ENCODE measurements at regions not wholly inside any gene's neighbourhood (a gene's known extent, or its start where the extent isn't known, plus 50 kb on each side); places are given as distances from the start of the nearest gene placed in this dataset.

DNA sequence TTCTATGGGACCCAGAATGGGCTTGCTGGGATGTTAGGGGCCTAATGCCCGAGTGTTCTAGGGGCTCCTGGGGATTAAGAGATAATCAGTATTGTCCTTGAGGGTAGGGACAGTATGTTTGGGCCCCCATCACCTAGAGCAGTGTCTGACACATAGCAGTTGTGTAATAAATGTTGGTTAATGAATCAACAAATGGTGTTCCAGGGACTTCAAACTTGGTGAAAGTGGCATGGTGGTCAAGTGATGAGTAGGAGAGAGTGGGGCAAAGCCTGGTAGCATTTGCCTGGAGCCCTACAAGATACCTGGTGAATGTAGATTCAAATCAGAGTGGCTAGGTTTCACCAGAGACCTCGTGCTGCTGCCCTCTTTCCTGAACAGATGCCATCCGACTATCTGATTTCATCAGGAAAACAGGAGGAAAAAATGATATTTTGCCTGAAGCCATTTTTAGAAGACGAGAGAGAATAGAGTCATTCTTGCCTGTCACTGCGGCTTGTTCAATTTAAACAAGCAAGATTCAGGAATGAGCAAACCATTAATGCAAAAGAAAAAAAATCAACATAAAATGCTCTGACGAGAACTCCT is 117.3 kb downstream of the RPL22L1 start:
- no peak for DNase-seq (ENCODE audit: low read depth in 2 of 2)

DNA sequence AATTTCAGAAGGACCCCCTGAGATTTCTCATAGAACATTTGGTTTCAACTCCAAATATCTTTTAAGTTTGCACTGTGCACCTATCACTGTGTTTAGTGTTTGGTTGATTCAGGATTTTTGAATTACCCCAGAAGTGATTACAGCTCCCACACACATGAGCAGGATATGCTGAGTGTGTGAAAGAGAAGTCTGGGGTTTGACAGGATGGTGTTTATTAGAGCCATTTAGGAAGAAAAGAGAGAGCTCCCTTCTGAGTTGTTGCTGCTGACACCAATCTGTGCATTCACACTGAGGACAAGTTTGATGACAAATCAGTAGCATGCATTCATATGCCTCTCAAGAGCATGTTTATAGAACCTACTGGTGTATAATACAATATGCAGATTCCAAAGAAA is 118.1 kb downstream of the RPL22L1 start:
- no peak for DNase-seq (ENCODE audit: low read depth in 2 of 2)

DNA sequence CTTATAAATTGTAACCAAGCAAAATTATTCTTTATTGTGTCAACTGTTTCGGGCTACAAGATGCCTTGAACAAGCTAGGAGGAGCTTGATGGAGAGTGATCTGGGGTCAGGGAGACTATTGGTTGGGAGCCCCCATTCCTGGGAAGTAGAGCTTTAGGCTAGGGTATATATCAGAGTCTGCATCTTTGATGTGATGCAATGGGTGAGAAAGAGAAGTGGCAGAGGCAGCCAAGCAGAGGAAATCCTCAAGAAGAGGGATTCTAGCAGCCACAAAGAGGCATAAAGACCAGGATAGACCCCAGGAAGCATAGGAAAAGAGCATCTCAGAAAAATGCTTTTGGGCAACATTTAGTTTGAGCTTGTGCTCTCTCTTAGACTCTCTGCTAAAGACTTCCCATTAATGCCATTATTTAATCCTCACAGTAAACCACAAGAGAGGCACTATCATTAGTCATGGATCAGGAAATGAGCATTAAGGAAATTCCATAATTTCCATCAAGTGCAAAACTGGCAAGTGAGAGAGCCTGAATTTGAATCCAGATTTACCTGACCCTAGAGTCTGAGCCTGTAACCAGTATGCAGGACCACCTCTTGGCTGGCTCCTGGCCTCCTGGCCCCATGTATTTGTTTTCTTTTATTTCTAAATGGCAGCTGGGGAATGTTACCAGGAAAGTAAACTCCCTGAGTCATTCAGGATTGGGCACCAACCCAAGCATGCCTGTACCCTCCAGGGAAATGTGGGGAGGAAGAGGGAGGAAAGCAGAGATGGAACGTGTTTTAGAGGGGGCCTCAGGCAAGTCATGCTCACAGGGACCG is 118.7 kb downstream of the RPL22L1 start:
- DNase-seq (ENCODE audit: low read depth in 2 of 2) = no peak

DNA sequence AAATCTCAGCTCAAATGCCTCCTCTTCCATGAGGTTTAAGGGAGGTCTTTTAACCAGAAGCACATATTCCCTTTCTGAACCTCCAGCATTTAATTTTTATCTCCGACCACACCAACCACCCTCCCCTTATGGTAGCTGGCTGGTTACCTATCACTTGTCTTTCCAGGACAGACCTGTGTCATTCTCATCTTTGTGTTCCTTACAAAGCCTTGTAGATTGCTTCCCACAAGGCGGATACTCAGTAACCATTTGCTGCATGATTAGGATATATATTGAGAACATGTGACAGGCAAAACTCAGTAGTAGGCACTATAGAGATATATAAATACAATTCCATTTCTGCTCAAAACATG is 119.5 kb downstream of the RPL22L1 start:
- no peak for DNase-seq (ENCODE audit: low read depth in 2 of 2)

DNA sequence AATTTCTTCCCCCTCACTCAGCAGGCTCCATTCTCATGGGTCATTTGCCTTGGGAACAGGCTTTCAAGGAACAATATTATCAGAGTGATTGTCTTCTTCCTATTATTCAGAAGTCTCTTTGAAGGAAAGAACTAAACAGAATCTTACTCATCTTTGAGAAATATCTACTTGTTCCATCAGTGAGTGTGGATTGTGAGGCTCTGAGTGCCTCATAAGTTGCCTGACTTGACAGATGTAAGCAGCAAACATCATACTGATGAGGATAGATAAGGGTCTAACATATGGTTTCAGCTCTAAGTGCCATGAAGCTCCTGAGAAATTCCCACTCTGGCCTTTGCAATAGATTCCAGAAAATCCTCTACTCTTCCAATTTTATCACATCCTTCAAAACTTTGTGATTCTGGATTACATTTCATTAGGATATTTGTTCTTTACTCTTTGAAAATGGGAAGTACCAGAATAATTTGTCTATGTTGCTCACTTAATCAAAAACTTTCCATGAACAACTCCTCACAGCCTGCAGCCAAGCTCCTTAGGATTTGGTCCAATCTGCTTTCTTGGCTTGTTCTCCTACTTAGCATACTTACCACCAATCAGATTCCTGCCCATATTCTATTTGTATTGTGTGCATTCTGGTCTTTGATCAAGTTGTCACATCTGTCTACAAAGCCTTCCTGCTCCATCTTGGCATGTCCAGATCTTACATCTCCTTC is 120.1 kb downstream of the RPL22L1 start:
- DNase-seq (ENCODE audit: low read depth in 2 of 2) = no peak

DNA sequence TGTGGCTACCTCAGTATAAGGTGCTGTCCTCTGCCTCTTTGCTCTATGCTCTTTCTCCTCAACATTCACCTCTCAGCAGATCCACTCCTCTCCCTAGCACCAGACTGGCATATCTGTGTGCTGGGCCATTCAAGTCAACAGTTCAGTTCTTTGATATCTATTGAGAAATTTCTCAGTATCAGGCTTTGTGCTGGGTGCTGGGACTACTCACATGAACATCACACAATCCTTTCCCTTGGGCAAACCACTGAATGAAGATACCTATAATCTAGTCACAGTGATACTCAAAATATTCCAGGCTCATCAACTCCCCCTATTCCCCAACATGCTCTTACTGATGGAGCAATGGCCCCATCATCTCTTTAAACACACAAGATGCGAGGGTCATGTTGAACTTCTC is 120.8 kb downstream of the RPL22L1 start:
- no peak for DNase-seq (ENCODE audit: low read depth in 2 of 2)

DNA sequence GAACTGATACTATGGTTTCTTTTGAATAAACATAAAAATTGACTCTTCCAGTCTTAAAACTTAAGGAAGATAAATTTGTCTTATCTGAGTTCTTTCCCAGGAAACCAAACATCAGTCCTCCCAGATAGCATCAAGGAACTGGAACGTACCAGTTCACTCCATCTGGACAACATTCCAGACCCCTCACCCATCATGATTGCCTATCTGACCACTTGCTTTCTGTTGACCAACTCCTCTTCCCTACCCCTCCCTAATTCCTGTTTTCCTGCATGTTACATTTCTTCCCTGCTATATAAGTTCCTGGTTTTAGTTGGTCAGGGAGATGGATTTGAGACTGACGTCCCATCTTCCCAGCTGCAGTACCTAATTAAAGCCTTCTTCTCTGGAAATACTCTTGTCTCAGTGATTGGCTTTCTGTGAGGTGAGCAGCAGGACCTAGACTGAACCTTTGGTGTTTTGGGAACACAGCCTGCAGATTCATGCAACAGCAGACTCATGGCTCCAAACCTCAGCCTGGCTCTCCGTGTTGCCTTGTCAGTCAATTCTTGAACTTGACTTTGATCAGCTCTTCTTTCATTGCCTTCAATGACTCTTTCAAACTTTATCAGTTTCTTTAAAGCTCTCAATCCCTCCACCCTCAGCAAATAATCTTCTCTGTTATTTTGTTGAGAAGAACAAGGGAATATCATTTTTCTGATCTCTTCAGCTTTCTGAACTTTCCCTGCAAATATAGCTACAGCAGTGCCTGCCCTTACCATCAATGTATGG is 123.6 kb downstream of the RPL22L1 start:
- DNase-seq (ENCODE audit: low read depth in 2 of 2) = no peak

DNA sequence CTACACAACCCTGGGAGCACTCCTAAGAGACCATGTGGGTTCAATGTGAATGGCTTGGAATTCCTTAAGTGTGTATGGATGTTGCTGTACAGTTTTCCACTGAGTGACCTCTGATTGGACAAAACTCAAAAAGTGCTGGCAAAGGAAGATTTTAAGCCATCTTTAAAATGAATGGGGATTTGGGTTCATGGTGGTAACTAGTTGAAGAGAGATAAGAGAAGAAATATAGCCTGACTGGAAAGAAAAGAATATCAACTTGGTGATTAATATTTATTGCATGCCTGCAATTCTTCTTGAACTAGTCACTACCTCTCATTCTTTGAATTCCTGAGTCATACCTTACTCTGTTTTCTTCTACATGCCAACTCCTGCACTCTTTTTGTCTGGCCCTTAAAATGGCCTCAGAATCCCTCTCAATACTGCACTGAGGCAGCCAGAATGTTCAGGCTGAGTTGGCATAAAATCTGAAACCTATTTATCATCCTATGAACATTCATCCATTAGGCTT is 124.7 kb downstream of the RPL22L1 start:
- no peak for DNase-seq (ENCODE audit: low read depth in 2 of 2)

DNA sequence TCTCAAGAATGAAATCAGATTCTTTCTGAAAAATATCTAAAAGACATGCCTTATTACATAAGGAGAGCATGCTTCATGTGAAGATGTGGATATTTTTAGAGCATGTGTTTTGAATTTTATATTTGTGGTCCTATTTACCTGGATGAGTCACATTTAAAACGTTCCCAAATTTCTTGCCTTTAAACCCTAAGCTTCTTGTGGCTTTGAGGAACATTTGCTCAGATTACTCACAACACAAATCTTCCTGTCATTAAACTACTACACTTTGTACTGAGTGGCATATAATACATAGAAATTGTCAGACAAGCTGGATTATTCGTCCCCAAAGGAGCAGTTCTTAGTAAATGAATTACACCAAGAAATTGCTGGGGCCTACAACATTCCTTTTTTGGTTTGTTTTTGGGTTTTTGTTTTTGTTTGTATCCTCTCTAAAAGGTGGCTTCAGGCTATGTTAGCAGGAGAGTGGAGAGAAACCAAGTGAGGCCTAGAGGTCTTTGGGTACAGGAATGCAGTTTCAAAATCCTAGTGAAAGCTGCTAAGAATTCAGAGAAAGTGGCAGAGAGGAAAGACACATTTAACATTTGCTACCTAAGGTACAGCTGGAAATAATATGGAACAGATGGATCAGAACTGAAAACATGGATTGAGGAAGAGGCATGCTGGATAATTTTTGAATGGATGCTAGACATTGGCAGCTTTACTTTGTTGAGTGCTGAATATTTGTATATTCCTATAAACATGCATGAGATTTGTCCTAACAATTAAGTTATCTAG is 128.1 kb downstream of the RPL22L1 start:
- DNase-seq (ENCODE audit: low read depth in 2 of 2) = no peak

DNA sequence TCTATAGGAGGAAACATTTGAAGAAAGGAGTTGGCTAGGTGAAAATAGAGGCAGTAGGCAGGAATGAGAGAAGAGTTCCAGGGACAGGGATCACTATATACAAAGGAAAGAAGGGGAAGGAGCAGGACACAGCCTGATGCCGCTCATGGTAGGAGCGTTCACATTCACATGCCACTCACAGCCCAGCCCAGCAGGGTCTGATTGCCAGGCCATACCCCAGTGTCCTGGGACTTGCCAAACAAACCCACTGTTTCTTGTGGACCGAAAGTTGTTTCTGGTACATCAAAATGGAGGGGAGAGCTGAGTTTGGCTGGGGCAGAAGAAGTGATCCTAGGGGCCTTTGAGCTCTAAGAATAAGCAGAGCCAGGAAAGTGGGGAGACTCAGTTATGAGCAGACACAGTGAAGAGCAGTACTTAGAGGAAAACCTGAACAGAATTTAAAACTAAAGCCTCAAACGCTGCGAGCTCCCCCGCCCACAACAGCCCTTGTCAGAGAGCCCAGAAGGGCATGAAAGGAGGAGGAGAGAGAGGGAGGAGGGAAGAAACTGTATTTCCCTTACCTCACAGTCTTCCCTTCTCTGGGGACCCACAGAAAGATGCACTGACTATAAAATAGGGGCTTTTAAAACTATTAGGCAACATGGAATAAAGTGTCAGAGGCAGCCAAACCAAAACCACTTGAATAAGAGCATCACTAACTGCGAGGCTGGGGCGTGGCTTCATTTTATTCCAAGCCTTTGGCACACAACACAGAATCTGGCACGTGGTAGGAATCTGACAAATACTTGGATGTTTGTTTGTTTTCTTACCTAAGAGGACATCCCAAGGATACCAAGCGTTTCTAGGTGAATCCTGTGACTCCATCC is 129.0 kb downstream of the RPL22L1 start:
- no peak for DNase-seq (ENCODE audit: low read depth in 2 of 2)

DNA sequence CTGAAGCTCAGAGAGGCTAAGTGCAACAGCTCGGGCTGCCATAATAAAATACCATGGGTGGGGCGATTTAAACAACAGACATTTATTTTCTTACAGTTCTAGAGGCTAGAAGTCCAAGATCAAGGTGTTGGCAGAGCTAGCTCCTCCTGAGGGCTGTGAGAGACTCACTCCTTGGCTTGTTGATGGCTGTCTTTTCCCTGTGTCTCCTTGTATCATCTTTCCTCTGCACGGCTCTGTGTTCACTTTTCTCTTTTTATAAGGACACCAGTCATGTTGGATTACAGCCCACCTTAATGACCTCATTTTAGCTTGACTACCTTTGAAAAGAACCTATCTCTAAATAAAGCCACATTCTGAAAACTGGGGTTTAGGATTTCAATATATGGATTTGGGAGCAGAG is 129.7 kb downstream of the RPL22L1 start:
- DNase-seq (ENCODE audit: low read depth in 2 of 2) = no peak

DNA sequence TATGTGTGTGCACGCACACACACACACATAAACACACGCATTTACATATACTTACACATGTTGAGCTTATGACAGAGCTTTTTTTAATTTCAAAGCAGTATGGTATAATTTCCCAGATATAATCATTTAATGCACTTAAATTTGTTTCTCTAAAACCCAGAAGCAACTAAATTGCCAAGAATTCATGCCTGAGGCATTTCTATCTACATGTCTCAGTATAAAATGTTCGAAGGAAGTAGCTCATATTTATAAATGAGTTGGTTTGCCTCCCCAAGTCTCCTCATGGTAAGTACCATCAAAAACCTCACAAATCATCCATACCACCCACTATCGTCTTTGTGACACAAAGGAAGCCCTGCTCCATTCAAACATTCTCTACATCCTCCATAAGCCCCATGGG is 130.6 kb downstream of the RPL22L1 start:
- DNase-seq (ENCODE audit: low read depth in 2 of 2) = no peak

DNA sequence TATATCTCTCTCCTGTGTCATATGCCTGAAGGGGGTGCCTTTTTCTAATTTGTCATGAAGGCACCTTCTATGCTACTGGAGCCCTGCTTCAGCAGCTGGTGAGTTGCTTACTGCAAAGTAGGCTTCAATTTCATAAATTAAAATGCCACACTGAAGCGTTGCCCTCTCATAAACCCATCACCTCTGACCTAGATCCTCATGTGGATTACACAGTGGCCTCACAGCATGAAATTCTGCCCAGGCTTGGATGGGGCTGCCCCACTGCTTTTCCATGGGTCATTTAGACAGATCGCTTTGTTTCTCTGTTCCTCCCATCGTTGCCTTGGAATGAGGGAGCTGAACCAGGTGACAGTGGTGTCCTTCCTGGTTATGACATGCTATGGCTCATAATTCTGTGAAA is 131.2 kb downstream of the RPL22L1 start:
- DNase-seq (ENCODE audit: low read depth in 2 of 2) = no peak

DNA sequence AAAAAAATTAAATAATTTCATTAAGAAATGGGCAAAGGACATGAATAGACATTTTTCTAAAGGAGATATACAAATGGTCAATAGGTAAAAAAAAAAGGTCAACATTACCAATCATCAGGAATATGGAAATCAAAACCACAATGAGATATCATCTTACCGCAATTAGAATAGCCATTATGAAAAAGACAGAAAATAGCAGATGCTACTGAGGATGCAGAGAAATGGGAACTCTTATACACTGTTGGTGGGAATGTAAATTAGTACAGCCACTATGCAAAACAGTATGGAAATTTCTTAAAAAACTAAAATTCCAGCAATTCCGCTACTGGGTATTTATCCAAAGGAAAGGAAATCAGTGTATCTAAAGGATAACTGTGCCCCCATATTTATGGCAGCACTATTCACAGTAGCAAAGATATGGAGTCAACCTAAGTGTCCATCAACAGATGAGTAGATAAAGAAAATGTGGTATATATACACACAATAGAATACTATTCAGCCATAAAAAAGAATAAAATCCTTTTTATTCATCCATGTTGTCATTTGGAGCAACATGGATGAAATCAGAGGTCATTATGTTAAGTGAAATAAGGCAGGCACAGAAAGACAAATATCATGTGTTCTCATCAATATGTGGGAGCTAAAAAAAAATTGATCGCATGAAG is 132.4 kb downstream of the RPL22L1 start:
- DNase-seq (ENCODE audit: low read depth in 2 of 2) = no peak

DNA sequence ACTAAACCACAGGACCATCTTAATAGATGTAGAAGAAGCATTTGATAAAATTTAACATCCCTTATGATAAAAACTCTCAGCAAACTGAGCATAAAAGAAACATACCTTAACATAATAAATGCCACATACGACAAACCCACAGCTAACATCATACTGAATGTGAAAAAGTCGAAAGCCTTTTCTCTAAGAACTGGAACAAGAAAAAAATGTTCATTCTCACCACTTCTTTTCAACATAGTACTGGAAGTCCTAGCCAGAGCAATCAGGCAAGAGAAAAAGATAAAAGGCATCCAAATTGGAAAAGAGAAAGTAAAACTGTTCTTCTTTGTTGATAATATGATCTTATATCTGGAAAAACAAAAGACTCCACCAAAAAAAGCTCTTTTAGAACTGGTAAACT is 134.2 kb downstream of the RPL22L1 start:
- DNase-seq (ENCODE audit: low read depth in 2 of 2) = no peak

DNA sequence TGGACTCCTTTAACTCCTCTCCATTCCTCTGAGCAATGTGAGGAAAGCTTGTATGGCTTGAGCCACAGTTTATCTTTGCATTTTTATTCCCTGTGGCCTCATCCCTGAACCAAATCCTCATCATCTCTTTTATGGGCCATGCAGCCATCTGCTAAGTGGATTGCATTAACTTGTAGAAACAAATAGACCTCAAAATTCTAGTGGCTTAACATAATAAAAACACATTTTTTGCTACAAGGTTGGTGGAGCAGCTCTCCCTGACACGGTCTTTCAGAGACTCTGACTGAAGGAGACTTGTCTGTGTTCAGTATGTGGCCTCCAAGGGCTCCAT is 135.3 kb downstream of the RPL22L1 start:
- no peak for DNase-seq (ENCODE audit: low read depth in 2 of 2)

DNA sequence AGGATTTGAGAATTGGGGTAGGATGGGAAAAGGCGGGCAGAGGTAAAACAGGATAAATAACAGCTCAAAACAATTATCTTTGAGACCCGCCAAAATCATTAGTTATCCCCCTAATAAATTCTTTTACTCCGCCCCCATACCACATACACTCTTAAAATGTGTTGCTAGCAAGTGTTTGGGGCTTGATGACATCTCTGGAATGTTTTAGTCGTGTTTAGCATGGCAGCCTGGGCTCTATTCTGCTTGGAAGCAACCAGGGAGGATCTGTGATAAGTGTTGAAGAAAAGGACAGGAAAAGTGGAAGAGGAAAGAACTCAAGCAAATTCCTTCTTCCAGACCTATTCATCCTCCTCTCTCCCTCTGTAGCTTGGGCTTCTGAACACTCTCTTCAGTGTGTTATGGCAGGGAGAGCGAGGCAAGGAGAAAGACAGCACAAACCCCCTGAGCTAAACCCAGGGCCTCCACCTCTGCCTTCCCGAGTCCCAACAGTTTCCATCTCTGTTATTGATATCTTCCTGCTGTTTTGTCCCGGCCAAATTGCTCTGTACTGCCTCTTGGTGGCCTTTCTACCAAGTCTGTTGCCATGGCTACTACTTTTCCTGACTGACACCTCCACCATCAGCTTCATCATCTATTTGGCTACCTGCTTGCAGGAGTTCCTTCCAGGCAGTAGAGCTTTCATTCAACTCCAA is 135.8 kb downstream of the RPL22L1 start:
- DNase-seq (ENCODE audit: low read depth in 2 of 2) = no peak

DNA sequence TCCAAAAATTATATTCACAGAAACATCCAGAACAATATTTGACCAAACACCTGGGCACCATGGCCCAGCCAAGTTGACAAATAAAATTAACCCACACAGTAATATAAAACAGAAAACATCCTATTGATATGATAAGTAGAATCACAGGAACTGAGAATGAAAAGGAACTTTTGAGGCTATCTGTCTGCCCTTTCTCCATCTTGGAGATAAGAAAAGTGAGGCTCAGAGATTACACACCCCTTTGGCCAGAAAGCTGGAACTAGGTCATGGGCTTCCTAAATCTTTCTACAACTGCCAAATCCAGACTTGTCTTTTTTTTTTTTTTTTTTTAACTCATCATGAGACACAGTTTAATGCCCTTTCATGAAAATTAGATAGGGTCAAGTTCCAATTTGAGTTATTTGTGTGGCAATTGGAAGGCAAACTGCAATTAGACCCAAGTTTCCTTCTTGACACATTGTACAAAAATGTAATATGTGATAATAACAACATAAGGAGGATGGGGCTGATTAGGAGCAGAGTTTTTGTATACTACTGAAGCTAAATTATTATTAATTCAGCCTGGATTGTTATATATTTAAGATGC is 137.2 kb downstream of the RPL22L1 start:
- no peak for DNase-seq (ENCODE audit: low read depth in 2 of 2)

DNA sequence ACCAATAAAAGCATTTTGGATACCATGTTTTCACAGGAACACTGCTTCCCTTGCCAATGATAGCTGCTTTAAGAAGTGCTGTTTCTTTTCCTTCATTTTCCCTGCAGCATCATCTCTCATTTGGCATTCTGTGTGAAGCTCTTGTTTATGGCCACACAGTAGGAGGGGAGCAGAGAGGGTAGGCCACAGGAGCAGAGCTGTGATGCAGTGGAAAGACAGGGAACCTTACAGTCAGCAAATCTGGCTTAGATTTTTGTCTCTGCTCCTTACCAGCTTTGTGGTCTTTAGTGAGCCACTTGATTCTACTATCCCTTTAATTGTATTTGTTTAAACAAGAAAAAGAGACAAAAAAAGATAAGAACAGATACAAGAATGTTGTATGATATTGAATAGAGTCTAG is 138.7 kb downstream of the RPL22L1 start:
- no peak for DNase-seq (ENCODE audit: low read depth in 2 of 2)
